ENCODE measurements at regions not wholly inside any gene's neighbourhood (a gene's known extent, or its start where the extent isn't known, plus 50 kb on each side); places are given as distances from the start of the nearest gene placed in this dataset.

GRCh38 chr13:40159736-40160135, 504.3 kb downstream of the COG6 start:
- TF ChIP-seq CTCF (IDR thresholded peaks at IDR 0.05 in 8 of 11, conservative IDR thresholded peaks at IDR 0.05 in 3 of 11) (no peak), POLR2A (IDR thresholded peaks at IDR 0.05) (no peak)
